GM21576 (cell line): ENCODE measurements at regions not wholly inside any gene's neighbourhood (a gene's known extent, or its start where the extent isn't known, plus 50 kb on each side); places are given as distances from the start of the nearest gene placed in this dataset.
"Not testable (repeated sequence)": the region's sequence is repeated elsewhere in the genome, so short reads cannot be mapped to it uniquely, and the experiment has no call there.

Experiments used
- ATAC-seq: cut with Tn5 transposase; IDR thresholded peaks from one replicate; pipeline ENCODE4 v1.9.1; 2021; ENCODE audit warnings: mild to moderate bottlenecking, moderate library complexity; ENCODE audit not compliant: unreplicated experiment

DNA sequence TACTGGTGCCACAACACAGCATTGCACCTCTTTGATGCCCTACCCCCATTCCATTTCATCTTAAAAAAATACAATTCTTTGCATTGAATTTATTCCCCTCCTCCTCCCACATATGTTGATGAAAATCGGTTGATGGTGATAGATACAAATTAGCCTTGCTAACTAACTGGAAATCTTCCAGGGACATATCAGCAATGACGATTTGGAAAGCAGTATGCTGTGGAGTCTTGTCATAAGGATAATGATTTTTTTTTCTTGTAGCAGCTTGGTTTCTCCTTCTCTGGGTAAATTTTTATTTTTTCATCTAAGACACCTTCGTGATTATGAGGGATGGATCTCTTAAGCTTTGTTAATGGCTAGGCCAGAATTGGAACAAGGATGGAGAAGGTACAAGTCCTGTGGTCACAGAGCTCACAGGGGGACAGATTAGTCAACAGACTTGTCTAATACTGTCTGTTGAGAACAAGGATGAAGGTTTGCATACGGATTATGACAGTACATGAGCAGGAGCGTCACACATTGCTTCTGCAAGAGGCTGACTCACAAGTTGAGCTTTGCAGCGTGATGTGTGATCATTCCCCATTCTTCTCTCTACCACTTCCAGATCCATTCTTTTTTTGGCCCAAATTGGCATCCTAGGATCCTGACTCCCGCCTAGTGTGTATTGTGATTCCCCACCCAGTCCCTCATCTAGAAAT lies 233.1 kb upstream of the FERMT1 start:
- no peak for ATAC-seq

DNA sequence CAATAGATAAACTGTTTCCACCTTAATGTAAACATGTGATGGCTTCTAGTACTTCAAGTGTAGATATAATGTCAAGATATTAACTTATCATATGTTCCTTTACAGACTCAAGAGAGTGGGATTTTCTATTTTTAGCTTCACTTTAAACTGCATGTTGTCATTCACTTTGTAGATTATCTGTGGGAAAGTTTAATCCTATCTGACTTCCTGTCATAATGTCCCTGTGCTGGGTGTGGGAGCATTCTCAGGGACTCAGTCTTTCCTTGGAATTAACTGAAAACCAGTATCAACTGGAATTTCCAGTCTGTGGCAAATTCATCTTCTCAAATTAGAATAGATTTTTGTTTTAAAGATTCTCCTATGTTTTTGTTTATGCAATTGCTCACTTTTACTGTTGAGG lies 226.1 kb upstream of the FERMT1 start:
- no peak for ATAC-seq

DNA sequence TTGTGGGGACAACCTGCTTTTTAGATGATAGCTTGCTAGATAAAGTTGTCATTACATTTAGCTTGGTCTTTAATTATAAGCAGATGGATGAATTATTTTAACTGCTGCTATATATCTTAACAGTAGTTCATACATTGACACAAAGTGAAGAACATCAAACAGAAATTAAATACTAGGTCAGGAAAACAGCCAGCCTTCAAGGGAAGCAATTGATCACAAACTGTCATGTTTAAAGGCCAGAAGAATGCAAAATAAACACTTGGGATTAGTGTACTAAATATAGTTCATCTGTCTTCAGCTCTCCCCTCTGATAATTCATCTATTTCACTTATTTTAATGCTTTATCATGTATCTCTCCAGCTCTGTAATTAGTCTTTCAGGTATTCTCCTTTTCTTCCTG lies 225.1 kb upstream of the FERMT1 start:
- ATAC-seq: no peak

DNA sequence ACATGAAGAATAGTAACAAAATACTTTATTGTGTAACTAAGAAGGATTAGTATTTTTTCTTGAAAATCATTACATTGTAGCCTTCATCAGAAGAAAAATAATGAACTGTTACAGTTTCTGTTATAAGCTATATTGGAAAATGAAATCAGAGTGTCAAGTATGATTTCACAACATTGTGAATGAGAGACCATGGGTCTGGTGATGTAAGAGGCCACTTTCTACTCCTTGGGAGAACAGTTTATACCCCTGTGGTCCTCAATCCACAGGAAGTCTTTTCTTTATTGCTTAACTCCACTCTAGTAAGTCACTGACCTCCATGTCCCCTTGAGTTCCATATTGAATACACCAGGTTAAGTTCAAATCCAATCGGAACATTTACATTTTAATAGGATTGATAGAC lies 218.7 kb upstream of the FERMT1 start:
- ATAC-seq: no peak

DNA sequence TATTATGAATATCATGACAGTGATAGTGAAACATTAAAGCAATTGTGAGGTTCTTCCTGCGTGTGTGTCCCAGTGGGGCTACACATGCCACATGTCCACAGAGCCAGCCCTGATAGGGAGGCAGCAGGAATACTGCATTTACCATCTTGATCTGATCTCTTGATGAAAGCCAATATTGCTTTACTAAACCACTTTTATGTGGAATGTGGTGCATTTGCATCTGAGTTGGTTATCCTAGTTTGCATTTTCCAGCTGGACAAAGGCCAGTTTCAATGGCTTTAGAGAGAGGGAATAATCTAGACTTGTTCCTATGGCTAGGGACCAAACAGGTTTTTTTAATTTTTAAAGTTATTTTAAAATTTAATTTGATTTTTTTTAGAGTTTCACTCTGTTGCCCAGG lies 216.3 kb upstream of the FERMT1 start:
- ATAC-seq: no peak

DNA sequence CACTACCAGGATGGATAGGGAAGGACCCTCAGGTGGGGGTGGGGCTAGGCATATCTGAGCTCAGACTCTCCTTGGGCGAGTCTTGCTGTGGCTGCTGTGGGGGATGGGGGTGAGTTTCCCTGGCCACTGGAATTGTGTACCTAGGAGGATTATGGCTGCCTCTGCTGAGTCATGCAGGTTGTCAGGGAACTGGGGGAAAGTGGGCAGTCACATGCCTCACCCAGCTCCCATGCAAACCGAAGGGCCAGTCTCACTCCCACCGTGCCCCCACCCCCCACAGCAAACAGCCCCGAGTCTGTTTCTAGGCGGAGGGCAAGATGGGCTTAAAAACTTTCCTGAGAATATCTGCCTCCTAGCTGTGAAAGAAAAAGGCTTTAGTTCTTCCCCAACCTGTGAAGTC lies 210.3 kb upstream of the FERMT1 start:
- no peak for ATAC-seq

DNA sequence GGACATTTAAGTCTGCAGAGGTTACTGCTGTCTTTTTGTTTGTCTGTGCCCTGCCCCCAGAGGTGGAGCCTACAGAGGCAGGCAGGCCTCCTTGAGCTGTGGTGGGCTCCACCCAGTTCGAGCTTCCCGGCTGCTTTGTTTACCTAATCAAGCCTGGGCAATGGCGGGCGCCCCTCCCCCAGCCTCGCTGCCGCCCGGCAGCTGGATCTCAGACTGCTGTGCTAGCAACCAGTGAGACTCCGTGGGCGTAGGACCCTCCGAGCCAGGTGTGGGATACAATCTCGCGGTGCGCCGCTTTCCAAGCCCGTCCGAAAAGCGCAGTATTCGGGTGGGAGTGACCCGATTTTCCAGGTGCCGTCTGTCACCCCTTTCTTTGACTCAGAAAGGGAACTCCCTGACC lies 198.4 kb upstream of the FERMT1 start:
- ATAC-seq: not testable (repeated sequence)

DNA sequence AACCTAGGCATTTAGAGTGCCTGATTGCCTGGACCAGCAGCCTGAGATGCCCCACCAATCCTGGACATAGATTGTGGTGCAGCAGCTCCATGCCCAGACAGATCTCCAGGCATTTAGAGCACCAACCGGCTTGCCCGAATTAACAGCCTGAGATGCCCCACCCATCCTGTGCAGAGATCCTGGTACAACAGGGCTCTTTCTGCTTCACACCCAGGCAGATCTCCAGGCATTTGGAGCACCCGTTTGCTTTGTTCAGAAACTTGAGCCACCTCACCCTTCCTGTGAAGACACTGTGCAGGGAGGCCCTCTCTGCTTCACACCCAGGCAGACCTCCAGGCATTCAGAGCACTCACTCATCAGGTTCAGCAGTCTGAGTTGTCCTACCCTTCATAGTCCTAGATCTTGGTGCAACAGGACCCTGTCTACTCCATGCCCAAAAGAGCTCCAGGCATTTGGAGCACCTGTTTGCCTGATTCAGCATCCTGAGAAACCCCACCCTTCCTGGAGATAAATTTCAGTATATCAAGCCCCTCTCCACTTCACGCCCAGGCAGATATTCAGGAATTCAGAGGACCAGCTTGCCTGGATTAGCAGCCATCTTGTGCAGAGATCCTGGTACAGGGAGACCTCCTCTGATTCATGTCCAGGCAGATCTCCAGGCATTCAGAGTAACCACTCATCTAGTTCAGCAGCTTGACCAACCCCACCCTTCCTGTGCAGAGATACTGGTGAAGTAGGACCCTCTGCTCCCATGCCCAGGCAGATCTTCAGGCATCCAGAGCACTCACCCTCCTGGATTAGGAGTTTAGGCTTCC lies 189.2 kb upstream of the FERMT1 start:
- ATAC-seq: no peak

DNA sequence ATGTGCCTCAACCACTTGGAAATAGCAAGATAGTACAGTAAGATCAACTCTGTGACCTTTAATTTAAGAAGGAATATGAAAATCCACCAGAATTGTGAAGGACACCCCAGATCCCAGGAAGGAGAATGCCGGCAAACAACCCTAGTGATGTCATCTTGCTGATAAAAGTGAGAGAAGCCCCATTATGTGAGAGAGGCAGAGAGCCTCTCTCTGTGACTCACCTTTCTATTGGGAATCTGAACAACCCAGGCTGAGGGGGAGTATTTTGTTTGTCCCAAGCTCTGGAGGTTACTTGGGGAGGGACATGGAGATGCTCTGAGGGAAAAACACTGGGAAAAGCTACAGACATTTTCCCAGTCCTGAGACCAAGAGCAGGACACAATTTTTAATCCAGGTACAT lies 188.3 kb upstream of the FERMT1 start:
- no peak for ATAC-seq

DNA sequence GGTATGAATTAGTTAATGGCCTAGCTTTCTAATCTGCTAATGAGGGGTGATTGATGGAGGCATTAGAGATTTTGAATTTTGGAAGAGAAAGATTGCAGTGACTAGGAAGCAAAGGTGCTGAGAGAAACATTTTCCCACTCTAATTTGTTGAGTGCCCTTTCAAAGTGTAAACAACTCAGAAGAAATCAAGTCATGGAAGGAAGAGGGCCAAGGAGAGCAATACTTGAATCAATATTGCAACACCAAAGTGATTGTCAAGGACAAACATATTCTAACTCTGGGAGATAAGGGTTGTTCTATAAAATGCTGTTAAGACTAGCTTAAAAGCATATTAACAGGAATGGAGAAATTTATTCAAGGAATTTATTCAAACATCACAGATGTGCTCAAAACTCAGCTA lies 182.7 kb upstream of the FERMT1 start:
- no peak for ATAC-seq

DNA sequence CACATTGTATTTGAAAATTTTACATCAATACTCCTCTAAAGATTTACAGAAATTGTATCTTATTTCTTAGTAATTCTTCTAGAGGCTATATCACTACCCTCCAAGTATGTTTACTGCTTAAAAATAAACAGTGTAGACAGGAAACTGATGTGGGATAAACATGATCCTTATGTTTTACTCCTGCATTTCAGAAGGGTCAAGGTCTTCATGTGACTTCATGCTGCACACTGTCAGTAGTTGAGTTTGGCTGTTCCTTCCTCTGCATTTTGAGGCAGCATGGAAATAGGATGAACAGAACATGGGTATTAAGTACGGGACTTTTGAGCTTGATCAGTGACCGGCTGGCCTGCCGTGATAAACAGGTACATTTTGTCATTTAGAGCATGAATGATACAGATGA lies 179.2 kb upstream of the FERMT1 start:
- ATAC-seq: no peak

DNA sequence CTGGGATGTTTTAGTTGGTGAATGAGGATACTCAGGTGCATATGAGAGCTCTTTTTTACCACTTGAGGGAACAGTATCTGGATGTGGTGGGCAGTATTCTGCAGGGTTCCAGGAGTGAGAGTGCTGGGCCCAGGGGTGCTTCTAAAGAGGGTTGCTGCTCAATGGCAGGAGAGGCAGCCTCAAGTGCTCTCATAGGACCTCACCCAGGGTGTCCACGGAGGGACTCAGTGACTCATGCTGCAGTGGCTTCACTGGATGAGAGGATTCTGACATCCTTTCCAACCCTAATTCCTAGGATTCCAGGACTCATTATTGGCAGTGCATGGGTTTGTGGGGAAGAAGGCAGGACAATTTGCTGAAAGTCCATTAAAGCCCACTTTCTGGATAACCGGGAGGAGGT lies 176.6 kb upstream of the FERMT1 start:
- no peak for ATAC-seq

DNA sequence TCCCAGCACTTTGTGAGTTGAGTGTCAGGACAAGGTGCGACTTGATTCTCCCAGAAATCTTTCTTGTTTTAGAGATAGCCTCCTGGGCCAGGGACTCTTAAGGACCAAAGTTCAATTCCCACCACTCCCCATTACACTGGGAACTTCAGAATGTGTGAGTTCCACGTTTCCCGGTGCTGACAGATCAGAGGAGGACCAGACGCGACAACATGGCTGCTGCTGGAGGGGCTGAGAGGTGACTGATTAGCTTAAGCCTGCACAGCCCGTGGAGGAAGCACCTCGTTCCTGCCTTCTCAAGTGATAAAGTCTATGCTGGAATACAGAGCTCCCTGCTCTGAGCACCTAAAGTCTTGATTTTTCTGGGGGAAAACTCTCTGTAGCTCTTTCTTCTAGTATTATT lies 175.2 kb upstream of the FERMT1 start:
- ATAC-seq: no peak

DNA sequence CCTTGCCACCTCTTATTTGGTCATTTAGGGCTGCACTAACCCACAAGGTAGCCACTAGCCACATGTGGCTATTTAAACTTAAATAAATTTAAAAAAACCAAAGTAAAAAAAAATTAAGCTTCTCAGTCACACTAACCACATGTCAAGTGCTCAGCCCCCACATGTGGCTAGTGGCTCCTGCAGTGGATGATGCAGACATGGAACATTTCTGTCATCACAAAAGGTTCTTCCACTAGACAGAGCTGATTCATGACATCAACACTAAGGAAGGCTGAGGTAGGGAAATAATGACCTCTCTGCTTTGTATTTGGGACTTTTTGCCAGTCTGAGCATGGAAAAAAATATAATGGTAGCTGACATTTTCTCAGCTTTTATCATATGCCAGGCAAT lies 173.0 kb upstream of the FERMT1 start:
- ATAC-seq: no peak

DNA sequence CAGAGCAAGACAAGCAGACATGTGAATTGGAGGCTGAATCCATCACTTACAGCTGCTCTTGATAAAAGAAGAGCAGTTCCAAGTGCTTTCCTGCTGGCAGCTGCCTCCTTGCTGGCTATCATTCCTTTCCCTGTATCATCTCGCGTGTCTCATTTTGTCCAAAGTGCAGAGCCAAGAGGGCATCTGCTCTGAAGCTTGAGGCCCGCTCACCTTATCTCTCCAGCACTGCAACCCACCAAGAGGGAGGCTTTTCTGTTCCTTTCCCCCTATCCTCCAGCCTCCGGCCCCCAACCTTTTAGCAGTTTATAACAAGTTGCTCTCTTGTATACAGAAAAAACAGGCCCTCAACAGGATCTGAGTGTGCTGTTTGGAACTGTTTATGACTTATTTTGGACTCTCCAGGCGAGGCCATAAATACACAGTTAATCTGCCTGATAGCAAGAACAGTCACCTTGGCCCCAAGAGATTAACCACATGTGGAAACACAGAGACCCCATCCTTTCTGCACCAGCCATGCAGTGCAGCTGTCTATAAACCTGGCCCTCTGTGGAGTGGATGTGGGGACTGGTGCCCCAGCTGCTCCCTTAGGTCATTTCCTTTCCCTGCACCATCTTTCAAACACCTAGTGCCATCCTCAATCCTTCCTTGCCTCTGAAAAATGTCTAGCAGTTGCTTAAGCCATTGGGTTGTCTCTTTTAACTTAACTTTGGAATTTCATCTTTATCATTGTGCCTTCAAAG lies 172.5 kb upstream of the FERMT1 start:
- ATAC-seq: no peak

DNA sequence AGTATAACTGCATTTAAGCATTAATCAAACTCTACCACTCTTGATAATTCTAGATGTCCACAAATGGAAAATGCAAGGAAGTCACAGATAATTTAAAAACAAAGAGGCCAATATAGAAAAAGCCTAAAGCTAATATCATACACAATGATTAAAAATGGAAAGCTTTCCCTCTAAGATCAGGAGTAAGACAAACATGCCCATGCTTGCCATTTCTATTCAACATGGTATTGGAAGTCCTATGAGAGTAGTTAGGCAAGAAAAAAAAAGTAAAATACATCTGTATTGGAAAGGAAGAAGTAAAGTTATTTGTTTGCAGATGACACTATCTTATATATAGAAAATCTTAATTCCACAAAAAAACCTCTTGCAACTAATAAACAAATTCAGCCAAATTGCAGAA lies 164.6 kb upstream of the FERMT1 start:
- ATAC-seq: no peak

DNA sequence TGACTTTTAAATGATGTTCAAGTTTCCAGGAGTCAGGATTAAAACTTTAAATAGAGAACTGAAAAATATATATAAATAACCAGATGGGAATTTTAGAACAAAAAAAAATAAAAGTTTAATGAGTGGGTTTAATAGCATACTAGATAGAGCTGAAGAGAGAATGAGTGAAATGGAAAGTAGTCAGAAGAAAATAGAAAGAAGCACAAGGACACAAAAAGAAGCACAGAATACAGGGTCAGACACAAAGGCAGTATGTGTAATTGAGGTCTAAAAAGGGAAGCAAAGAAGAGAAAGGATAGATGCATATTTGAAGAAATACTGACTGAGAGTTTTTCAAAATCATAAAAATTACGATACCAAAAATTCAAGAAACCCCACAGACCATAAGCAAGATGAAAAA lies 159.8 kb upstream of the FERMT1 start:
- no peak for ATAC-seq

DNA sequence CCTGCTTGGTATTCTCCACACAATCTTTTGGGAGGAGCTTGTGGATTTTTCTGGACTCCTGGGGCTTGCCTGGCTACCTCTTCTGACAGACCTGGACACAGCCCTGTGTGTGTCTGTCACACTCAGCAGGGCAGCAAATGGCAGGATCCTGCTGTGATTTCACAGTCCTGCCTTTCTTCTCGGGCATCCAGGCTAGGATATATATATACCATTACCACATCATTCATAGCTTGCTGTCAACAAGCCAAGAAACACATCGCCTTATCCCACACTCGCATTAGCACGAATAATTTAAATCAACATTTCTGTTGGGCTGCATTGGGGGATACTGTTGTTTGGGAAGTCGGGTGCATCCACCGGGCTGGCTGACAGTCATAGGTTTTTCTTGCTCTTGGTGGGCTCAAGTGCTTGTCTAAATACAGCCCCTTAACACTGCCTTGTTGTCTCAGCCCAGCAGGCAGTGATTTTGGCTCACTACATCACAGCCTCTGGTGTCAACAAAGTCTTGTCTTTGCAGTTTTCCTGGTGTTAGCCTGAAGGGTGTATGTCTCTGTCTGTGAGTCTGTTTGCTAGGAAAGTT lies 154.9 kb upstream of the FERMT1 start:
- ATAC-seq: no peak

DNA sequence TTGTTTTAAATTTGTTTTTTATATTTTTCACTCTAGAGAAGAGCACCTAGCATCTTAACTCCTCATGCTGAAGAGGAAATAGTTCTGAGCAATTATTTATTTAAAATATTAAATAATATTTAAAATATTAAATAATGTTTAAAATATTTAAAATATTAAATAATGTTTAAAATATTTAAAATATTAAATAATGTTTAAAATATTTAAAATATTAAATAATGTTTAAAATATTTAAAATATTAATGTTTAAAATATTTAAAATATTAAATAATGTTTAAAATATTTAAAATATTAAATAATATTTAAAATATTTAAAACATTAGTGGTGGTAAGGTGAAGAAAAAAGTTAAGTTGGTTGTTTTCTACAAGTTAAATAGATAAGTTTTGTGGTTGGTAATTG lies 147.6 kb upstream of the FERMT1 start:
- ATAC-seq: not testable (repeated sequence)

DNA sequence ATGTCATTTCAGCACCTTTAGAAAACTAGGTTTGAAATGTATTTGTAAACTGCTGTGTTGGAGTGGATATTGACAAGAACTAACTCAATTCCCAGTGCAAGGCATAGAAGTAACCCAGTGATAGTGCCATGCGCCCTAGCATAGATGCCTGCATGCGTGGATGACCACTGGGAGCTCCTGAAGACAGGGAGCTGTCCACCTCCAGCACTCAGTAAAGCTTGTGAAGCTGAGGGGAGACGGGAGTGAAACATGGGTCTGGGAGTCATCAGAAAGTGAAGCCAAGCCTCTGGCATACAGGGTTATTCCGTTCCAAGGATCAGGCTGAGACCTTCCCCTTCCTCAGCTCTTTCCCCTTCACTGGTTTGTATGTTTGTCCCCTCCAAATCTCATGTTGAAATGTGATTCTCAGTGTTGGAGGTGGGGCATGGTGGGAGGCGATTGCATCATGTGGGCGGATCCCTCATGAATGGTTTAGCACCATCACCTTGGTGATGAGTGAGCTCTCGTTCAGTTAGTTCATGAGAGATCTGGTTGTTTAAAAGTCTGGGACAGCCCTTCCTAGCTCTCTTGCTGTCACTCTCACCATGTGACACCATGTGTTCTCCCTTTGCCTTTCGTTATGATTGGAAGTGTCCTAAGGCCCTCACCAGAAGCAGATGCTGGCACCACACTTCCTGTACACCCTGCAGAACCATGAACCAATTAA lies 146.5 kb upstream of the FERMT1 start:
- no peak for ATAC-seq
